ENCODE measurements at regions not wholly inside any gene's neighbourhood (a gene's known extent, or its start where the extent isn't known, plus 50 kb on each side); places are given as distances from the start of the nearest gene placed in this dataset.

DNA sequence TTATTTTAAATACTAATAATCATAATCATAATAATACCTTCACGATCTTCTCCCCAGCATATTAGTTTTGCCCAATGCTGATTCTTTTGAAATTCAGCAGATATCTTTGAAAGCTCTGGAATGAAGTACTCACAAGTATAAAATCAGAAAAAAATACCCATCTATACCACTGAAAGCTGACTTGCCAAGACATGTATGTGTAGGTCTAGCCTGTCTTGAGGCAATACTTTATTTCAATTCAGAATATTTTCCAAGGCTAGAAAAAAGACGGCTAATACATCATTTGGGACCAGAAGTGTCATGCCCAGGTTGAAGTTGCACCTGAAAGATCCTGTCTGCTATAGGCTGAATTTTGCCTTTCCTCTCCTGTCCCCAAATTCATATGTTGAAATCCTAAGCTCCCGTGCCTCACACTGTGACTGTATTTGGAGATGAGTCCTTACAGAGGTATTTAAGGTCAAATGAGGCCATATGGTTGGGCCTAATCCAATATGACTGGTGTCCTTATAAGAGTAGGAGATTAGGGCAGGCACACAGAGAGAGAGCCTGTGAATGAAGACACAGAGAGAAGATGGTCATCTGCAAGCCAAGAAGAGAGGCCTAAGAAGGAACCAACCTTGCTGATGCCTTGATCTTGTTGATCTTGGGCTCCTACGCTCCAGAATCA, 255.9 kb upstream of the CMC1 start:
- TF ChIP-seq YY1 (IDR thresholded peaks at IDR 0.05; ENCODE audit: insufficient read depth, insufficient read length) (no peak), ZNF274 (IDR thresholded peaks at IDR 0.05; ENCODE audit: low read depth, low read length) (no peak), SUZ12 (IDR thresholded peaks at IDR 0.05; ENCODE audit: extremely low read depth, insufficient read depth, insufficient read length) (no peak)

Data from NT2/D1 (cell line).